Hematopoietic multipotent progenitor cell treated with erythropoietin and hydrocortisone succinate and interleukin-3 and kit ligand, for 15 days (in vitro differentiated cells): ENCODE measurements at regions not wholly inside any gene's neighbourhood (a gene's known extent, or its start where the extent isn't known, plus 50 kb on each side); places are given as distances from the start of the nearest gene placed in this dataset.
"Not testable (repeated sequence)": the region's sequence is repeated elsewhere in the genome, so short reads cannot be mapped to it uniquely, and the experiment has no call there.

Experiments
- DNase-seq: peaks from one replicate; pipeline ENCODE4 v3.0.0-alpha.2; 2015; ENCODE audit warnings: low spot score

DNA sequence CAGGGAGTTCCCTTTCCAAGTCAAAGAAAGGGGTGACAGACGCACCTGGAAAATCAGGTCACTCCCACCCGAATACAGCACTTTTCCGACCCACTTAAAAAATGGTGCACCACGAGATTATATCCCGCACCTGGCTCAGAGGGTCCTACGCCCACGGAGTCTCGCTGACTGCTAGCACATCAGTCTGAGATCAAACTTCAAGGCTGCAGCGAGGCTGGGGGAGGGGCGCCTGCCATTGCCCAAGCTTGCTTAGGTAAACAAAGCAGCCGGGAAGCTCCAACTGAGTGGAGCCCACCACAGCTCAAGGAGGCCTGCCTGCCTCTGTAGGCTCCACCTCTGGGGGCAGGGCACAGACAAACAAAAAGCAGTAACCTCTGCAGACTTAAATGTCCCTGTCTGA, 277.8 kb upstream of the ARHGAP42 start:
- not testable (repeated sequence) for DNase-seq

DNA sequence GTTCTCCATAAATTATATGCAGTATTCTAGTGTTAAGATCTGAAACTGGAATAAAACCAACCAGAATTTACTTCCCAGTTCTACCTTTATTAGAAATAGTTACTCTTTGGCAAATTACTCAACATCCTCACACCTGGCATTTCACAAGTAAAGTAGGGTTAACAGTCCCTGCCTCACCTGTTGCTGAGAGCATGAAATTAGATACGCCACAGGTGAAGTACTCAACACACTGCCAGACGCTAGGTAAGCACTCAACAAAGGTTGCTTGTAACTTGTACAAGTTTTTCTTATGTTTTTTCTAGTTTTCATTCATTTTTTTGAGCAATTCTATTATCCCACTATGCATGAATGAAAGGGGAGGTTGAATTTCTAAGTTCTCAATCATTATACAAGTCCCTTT, 267.6 kb upstream of the ARHGAP42 start:
- no peak for DNase-seq

- DNase-seq, result no peak
These were observed 252.1 kb upstream of the ARHGAP42 start for GRCh38 chr11:100434821-100435641.

GRCh38 chr11:100438376-100438775, 248.7 kb upstream of the ARHGAP42 start:
- no peak for DNase-seq

DNA sequence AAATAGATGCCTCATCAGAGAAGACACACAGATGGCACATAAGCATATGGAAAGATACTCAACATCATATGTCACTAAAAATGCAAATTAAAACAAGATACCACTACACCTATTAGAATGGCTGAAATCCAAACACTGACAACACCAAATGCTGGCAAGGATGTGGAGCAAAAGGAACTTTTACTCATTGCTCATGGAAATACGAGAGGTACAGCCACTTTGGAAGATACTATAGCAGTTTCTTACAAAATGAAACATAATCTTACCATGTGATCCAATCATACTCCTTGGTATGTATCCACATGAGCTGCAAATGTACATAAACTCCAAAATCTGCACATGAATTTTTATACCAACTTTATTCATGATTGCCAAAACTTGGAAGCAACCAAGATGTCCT, 246.0 kb upstream of the ARHGAP42 start:
- DNase-seq, result no peak

DNA sequence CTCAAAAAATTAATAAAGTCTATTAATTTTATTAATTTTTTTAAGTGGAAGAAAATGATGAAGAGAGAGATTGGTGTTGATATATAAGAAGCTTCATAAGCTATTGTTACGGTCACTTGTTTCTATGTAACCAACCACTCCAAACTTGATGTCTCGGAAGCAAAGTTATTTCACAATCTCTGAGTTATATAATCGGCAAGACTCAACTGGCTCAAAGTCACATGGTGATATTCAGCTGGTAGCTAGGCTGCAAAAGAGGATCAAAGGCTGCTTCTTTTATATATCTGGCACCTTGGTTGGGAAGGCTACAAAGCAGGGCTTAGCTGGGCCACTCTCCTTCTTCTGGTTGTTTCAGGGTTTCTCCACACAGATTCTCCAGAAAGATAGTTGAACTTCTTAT, 245.1 kb upstream of the ARHGAP42 start:
- DNase-seq, result no peak

DNA sequence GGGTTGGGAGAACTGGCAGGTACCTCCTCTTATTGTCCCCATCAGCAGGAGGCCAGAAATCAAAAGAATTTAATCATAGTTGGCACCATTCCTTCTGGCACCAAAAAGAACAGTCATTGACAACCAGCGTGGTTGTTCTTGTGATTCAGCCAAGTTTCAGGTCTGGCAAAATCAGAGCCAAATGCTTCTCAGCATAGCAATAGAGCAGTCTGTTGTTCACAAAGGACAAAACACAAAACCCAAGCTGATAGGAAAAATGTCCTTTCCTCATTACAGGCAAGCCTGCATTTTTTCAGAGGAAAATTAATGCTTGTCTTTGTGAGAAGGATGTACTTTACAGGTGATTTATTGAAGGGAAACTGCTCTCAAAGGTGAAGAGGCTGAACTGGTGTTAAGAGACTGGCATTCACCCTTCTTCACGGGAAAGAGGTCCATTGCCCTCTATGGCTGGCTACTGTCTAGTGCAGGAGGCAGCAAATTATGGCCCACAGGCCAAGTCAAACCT, 241.8 kb upstream of the ARHGAP42 start:
- DNase-seq, result no peak

DNA sequence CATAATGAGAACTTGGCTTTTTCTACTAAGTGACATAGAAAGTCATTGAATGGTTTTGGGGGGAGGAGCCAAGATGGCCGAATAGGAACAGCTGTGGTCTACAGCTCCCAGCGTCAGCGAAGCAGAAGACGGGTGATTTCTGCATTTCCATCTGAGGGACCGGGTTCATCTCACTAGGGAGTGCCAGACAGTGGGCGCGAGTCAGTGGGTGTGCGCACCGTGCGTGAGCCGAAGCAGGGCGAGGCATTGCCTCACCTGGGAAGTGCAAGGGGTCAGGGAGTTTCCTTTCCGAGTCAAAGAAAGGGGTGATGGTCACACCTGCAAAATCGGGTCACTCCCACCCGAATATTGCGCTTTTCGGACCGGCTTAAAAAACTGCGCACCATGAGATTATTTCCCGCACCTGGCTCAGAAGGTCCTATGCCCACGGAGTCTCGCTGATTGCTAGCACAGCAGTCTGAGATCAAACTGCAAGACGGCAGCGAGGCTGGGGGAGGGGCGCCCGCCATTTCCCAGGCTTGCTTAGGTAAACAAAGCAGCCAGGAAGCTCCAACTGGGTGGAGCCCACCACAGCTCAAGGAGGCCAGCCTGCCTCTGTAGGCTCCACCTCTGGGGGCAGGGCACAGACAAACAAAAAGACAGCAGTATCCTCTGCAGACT, 235.2 kb upstream of the ARHGAP42 start:
- not testable (repeated sequence) for DNase-seq

GRCh38 chr11:100459811-100460210, 227.3 kb upstream of the ARHGAP42 start:
- DNase-seq, result no peak

DNA sequence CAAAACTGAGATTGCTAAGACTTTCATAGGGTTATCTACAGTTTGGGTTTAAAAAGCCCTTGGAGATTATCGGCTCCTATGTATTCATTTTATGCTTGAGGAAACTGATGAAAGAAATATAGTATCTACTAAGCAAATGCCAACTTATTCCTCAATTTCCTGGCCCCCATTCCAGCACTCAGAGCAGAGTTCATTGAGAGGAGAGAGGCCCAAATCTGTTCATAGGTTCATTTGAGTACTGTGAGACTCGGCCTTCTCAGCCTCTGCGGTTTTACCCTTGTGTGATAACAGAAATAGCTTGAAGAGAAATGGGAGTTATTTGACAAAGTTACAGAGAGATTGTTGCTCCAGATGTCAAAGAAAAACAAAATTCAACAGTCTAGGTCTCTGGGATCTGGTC, 226.7 kb upstream of the ARHGAP42 start:
- DNase-seq, result no peak

DNA sequence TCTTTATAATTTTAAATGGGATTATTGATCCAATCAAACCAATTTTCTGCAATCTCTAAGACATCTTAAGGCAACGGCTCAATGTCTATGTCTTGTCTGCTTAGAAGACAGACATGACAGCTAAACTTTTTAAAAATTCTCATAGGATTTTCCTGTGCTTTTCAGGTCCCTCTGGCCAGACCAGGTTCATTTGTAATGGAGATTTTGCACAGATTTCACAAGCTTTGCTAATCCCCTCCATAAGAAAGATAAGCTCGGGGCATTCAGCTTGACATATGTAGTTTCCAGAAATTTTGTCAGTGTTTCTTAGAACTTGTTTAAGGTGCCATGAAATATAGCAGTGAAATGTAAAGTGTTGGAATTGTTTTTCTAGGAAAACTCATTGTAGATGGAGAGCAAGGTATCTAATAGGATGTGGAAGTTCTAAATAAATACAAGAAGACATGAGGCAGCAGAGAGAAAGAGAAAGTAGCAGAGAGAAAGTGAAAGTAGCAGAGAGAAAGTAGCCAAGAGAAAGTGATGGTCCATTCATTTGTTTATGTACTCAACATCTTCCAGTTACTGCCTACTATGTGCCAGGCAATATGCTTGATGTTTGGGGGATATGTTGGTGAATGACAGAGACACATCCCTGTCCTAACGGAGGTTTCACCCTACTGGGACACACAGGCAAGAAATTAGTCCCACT, 219.1 kb upstream of the ARHGAP42 start:
- no peak for DNase-seq

DNA sequence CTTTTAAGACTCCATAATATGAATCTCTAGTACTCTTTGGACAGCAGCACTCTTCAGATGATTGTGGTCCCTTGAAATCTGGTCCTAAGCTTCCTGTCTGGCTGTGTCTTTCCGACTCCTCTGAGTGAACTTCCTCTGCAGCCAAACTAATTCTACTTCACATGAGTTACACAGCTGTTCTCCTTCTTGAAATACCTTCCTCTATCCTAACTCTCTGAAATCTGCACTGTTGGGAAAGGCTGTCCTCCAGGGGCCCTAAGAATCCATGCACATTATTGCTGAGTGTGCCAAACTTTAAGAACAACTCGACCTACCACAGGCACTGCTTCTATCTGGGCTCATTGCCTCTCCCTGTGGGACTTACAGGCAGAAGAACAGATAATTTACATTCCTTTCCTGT, 217.3 kb upstream of the ARHGAP42 start:
- no peak for DNase-seq

DNA sequence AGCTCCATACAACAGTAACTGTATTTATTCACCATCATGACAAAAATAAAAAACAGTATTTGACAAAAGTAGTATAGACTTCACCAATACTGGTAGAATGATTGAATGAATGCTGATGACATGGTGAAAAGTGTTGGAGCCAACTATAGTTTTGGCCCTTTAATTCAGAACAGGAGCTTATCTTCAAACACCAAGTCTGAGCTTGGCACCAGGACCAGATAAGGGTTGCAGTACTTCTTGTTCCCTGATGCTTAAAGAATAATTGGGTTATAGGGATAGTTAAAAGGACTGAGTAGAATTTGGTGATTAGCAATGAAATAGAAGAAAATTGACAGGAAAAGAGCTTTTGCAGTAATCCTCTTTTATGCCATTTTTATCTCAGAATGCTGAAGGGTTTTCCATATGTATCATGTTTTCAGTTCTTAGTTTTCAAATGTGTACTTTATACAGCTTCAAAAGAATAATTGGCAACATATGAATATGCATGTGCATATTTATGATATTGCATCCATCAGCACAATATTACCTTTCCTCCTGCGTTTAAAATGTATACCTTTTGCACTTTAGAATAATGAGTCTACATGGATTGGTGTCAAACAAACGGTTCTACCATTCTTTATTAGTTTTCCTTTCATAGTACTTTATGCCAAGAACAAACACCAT, 214.2 kb upstream of the ARHGAP42 start:
- no peak for DNase-seq

DNA sequence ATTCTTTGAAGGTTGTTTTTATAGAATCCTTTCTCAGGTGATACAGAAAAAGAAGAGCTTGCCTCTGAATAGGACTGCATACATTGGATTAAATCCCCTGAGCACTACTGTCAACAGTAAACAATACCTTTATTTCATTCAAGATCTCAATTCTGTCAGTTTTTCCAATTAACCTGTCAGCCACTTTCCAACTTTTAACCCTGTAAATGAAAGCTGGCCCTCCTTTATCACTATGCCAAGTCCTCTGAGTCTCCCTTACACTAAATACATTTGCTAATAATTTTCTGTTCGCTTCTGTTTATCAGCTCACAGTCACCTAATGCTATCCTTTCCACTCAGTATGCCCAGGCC, 213.7 kb upstream of the ARHGAP42 start:
- DNase-seq, result no peak

- DNase-seq, result no peak
These were observed 202.1 kb upstream of the ARHGAP42 start for GRCh38 chr11:100484948-100485347.

DNA sequence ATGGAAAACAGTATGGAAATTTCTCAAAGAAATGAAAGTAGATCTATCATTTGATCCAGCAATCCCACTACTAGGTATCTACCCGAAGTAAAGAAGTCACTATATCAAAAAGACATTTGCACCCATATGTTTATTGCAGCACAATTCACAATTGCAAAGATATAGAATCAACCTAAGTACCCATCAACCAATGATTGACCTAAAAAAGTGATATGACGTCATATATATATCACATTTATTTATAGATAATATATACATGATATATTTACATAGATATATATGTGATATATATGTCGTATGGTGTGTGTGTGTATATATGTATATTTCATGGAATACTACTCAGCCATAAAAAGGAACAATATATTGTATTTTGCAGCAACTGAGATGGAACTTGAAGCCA, 188.3 kb upstream of the ARHGAP42 start:
- no peak for DNase-seq

DNA sequence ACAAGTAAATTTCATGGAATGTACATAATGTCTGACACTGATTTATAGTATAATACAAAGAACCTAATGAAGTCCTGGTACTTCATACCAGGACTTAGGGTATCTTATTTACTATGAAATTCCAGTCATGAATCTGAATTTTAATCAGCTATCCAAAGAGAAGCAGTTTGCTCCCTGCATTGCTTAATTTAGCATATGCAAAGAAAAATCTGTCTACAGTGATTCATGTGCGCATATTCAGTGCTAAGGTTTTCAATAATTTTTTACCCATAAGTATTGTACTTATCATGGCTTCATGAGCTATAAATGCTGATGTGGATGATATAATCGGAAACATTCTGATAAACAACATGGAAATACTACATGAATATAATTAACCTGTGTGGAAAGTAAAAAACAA, 185.6 kb upstream of the ARHGAP42 start:
- DNase-seq, result no peak

DNA sequence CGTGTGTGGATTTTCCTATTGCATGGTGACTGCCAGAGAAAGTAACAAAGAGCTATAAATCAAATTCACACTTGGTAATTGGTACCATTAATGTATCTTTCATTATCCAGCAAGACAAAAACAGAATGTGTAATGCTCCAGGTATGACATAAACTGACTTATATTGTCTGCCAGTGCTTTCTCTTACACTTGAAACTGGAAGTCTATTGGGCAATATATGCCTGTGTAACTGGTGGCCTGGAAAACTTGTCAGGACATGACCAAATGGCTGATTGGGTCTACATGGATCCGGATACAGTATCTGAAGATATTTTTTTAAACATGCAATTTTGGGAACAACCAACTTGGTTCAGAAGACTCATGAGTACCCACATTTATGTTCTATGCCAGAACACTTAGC, 174.6 kb upstream of the ARHGAP42 start:
- no peak for DNase-seq

- DNase-seq, result no peak
These were observed 172.0 kb upstream of the ARHGAP42 start for GRCh38 chr11:100515087-100515486.

DNA sequence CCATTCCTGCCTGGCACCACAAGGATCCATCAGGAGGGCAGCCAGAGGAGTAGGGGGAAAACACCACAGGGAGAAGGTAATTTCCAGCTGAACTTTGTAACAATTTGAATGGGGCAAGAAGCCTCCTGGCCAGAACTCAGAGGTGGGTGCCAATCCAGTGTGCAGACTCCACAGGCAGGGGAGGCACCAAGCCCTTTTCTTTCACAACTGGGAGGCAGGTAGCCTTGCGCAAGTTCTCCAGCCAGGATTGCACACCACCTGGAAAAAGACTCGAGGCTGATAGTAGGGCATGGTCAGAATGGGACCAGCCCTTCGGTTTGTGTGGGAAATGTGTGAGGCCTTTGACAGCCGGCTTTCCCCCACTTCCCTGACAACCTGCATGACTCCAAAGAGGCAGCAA, 161.9 kb upstream of the ARHGAP42 start:
- no peak for DNase-seq

- no peak for DNase-seq
These were observed 161.5 kb upstream of the ARHGAP42 start for GRCh38 chr11:100525635-100526034.

DNA sequence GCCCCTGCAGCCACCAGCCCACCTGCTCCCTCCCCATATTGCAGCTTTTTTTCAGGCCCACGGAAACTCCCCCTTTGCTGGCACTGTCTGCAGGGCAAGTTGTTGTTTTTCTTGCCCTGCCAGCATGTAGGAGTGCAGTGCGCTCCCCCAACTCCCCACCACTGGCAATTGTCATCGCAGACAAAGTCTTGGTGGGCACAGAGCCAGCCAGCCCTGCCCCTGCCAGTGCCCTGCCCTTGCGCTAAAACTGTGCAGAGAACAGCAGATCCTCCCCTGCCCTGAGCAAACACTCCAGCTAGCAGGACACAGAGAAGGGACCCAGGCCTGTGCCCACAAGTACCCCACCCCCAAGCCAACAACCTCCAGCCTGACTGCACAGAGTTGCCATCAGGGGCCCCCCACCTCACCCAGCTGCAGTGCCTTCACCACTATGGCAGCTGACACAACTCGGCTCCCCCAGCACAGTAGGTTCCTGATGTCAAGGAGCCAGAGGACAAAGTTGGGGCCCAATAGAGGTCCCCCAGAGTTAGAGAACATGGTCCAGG, 158.1 kb upstream of the ARHGAP42 start:
- DNase-seq, result no peak
